ENCODE measurements at regions not wholly inside any gene's neighbourhood (a gene's known extent, or its start where the extent isn't known, plus 50 kb on each side); places are given as distances from the start of the nearest gene placed in this dataset.
"Not testable (repeated sequence)": the region's sequence is repeated elsewhere in the genome, so short reads cannot be mapped to it uniquely, and the experiment has no call there.

- H3K79me2 ChIP-seq (ENCODE audit: insufficient read depth, low read length); H3K4me1 ChIP-seq (ENCODE audit: control insufficient read depth in 1 of 2, insufficient read depth in 2 of 2, low read length in 2 of 2); H3K27ac Mint-ChIP-seq; intact Hi-C loops (cut with micrococcal nuclease); H3K36me3 Mint-ChIP-seq; DNase-seq; H3K36me3 ChIP-seq (replicated peaks in 1 of 2; ENCODE audit: control insufficient read depth in 1 of 2, insufficient read depth in 2 of 2, low read length in 2 of 2); H3K9me3 Mint-ChIP-seq; H3K27me3 Mint-ChIP-seq (ENCODE audit: low read depth in 3 of 3); H3K4me3 Mint-ChIP-seq; H3K4me1 Mint-ChIP-seq; H3K27me3 ChIP-seq (ENCODE audit: control insufficient read depth in 2 of 2, insufficient read depth in 2 of 2, low read length in 2 of 2); H2AFZ ChIP-seq (ENCODE audit: insufficient read depth, low read depth, low read length, poor library complexity, severe bottlenecking); H4K20me1 ChIP-seq (ENCODE audit: insufficient read depth, low read length); H3K9ac ChIP-seq (ENCODE audit: insufficient read depth, low read length, poor library complexity, severe bottlenecking); H3K9me3 ChIP-seq (replicated peaks in 1 of 2; ENCODE audit: control insufficient read depth in 1 of 2, insufficient read depth in 1 of 2, low read length in 2 of 2); H3K27ac ChIP-seq (ENCODE audit: low read depth in 1 of 2, low read length in 2 of 2); H3K4me2 ChIP-seq (replicated peaks; ENCODE audit: extremely low read depth, low read length, poor library complexity, severe bottlenecking); H3K4me3 ChIP-seq (replicated peaks in 1 of 3; ENCODE audit: low read depth in 2 of 3, low read length in 3 of 3): not testable (repeated sequence)
- WGBS (ENCODE audit: insufficient coverage) = 100% methylated on average over 1 of the region's 10 CpGs
Measured at GRCh38 chr9:41623666-41624065, 434.5 kb upstream of the ZNG1F start.

GRCh38 chr9:41619254-41619653 lies 430.1 kb upstream of the ZNG1F start:
- H3K9me3 ChIP-seq (replicated peaks in 1 of 2; ENCODE audit: control insufficient read depth in 1 of 2, insufficient read depth in 1 of 2, low read length in 2 of 2); H3K9ac ChIP-seq (ENCODE audit: insufficient read depth, low read length, poor library complexity, severe bottlenecking); intact Hi-C loops (cut with micrococcal nuclease); H3K4me3 ChIP-seq (replicated peaks in 1 of 3; ENCODE audit: low read depth in 2 of 3, low read length in 3 of 3); H3K27ac ChIP-seq (ENCODE audit: low read depth in 1 of 2, low read length in 2 of 2); DNase-seq; H3K79me2 ChIP-seq (ENCODE audit: insufficient read depth, low read length); H2AFZ ChIP-seq (ENCODE audit: insufficient read depth, low read depth, low read length, poor library complexity, severe bottlenecking); H3K9me3 Mint-ChIP-seq; H4K20me1 ChIP-seq (ENCODE audit: insufficient read depth, low read length); H3K27me3 Mint-ChIP-seq (ENCODE audit: low read depth in 3 of 3); H3K27me3 ChIP-seq (ENCODE audit: control insufficient read depth in 2 of 2, insufficient read depth in 2 of 2, low read length in 2 of 2); H3K4me2 ChIP-seq (replicated peaks; ENCODE audit: extremely low read depth, low read length, poor library complexity, severe bottlenecking); H3K36me3 ChIP-seq (replicated peaks in 1 of 2; ENCODE audit: control insufficient read depth in 1 of 2, insufficient read depth in 2 of 2, low read length in 2 of 2); H3K36me3 Mint-ChIP-seq; H3K27ac Mint-ChIP-seq; H3K4me1 ChIP-seq (ENCODE audit: control insufficient read depth in 1 of 2, insufficient read depth in 2 of 2, low read length in 2 of 2); H3K4me1 Mint-ChIP-seq; H3K4me3 Mint-ChIP-seq: not testable (repeated sequence)
- WGBS (ENCODE audit: insufficient coverage) = no CpG with 5 or more reads among the region's 2 CpGs

- H3K79me2 ChIP-seq (ENCODE audit: insufficient read depth, low read length); H3K4me1 Mint-ChIP-seq; H3K9me3 ChIP-seq (replicated peaks in 1 of 2; ENCODE audit: control insufficient read depth in 1 of 2, insufficient read depth in 1 of 2, low read length in 2 of 2); H3K27ac ChIP-seq (ENCODE audit: low read depth in 1 of 2, low read length in 2 of 2); H3K9me3 Mint-ChIP-seq; DNase-seq; H3K36me3 Mint-ChIP-seq; H3K27ac Mint-ChIP-seq; H3K36me3 ChIP-seq (replicated peaks in 1 of 2; ENCODE audit: control insufficient read depth in 1 of 2, insufficient read depth in 2 of 2, low read length in 2 of 2); H3K27me3 Mint-ChIP-seq (ENCODE audit: low read depth in 3 of 3); intact Hi-C loops (cut with micrococcal nuclease); H3K4me2 ChIP-seq (replicated peaks; ENCODE audit: extremely low read depth, low read length, poor library complexity, severe bottlenecking); H3K9ac ChIP-seq (ENCODE audit: insufficient read depth, low read length, poor library complexity, severe bottlenecking); H4K20me1 ChIP-seq (ENCODE audit: insufficient read depth, low read length); H3K4me3 Mint-ChIP-seq; H3K4me3 ChIP-seq (replicated peaks in 1 of 3; ENCODE audit: low read depth in 2 of 3, low read length in 3 of 3); H3K4me1 ChIP-seq (ENCODE audit: control insufficient read depth in 1 of 2, insufficient read depth in 2 of 2, low read length in 2 of 2); H2AFZ ChIP-seq (ENCODE audit: insufficient read depth, low read depth, low read length, poor library complexity, severe bottlenecking); H3K27me3 ChIP-seq (ENCODE audit: control insufficient read depth in 2 of 2, insufficient read depth in 2 of 2, low read length in 2 of 2): not testable (repeated sequence)
- no CpG with 5 or more reads among the region's 4 CpGs for WGBS (ENCODE audit: insufficient coverage)
Measured at GRCh38 chr9:41606961-41607547, 417.9 kb upstream of the ZNG1F start.

GRCh38 chr9:41565572-41565971 lies 376.5 kb upstream of the ZNG1F start:
- H2AFZ ChIP-seq (ENCODE audit: insufficient read depth, low read depth, low read length, poor library complexity, severe bottlenecking); H3K4me2 ChIP-seq (replicated peaks; ENCODE audit: extremely low read depth, low read length, poor library complexity, severe bottlenecking); H4K20me1 ChIP-seq (ENCODE audit: insufficient read depth, low read length); H3K4me1 ChIP-seq (ENCODE audit: control insufficient read depth in 1 of 2, insufficient read depth in 2 of 2, low read length in 2 of 2); H3K9ac ChIP-seq (ENCODE audit: insufficient read depth, low read length, poor library complexity, severe bottlenecking); H3K9me3 Mint-ChIP-seq; intact Hi-C loops (cut with micrococcal nuclease); H3K4me3 Mint-ChIP-seq; H3K9me3 ChIP-seq (replicated peaks in 1 of 2; ENCODE audit: control insufficient read depth in 1 of 2, insufficient read depth in 1 of 2, low read length in 2 of 2); DNase-seq; H3K4me3 ChIP-seq (replicated peaks in 1 of 3; ENCODE audit: low read depth in 2 of 3, low read length in 3 of 3); H3K79me2 ChIP-seq (ENCODE audit: insufficient read depth, low read length); H3K27me3 Mint-ChIP-seq (ENCODE audit: low read depth in 3 of 3); H3K27me3 ChIP-seq (ENCODE audit: control insufficient read depth in 2 of 2, insufficient read depth in 2 of 2, low read length in 2 of 2); H3K27ac ChIP-seq (ENCODE audit: low read depth in 1 of 2, low read length in 2 of 2); H3K27ac Mint-ChIP-seq; H3K4me1 Mint-ChIP-seq; H3K36me3 ChIP-seq (replicated peaks in 1 of 2; ENCODE audit: control insufficient read depth in 1 of 2, insufficient read depth in 2 of 2, low read length in 2 of 2); H3K36me3 Mint-ChIP-seq: not testable (repeated sequence)
- WGBS (ENCODE audit: insufficient coverage) = no CpG with 5 or more reads among the region's 1 CpG
